Uterus (tissue), 3 donors: ENCODE measurements at regions not wholly inside any gene's neighbourhood (a gene's known extent, or its start where the extent isn't known, plus 50 kb on each side); places are given as distances from the start of the nearest gene placed in this dataset.

Experiments used
- DNase-seq, 2 donors: peaks; one replicate each; pipeline ENCODE4 v3.0.0-alpha.2; 2019 to 2020
- H3K27ac ChIP-seq, 2 donors: fragments of 200-600 bp; sonication (generic); 1 replicate in 1 of 2; 2 replicates in 1 of 2; pipeline ENCODE4 v1.5.1; 2016 to 2018
- H3K27me3 ChIP-seq, 2 donors: fragments of 200-600 bp; sonication (generic); one replicate each; pipeline ENCODE4 v1.5.1; 2018 to 2019; ENCODE audit warnings: control low read depth in 1 of 2
- H3K36me3 ChIP-seq, 2 donors: fragments of 200-600 bp; sonication (generic); one replicate each; pipeline ENCODE4 v1.5.1; 2019; ENCODE audit warnings: control low read depth in 1 of 2
- H3K4me1 ChIP-seq, 2 donors: fragments of 200-600 bp; sonication (generic); one replicate each; pipeline ENCODE4 v1.5.1; 2018 to 2019; ENCODE audit warnings: control low read depth in 1 of 2
- H3K4me3 ChIP-seq, 2 donors: fragments of 200-600 bp; sonication (generic); 1 replicate in 1 of 2; 2 replicates in 1 of 2; pipeline ENCODE4 v1.5.1; 2018 to 2019; ENCODE audit warnings: mild to moderate bottlenecking in 1 of 2
- H3K9me3 ChIP-seq, 2 donors: fragments of 200-600 bp; sonication (generic); one replicate each; pipeline ENCODE4 v1.5.1; 2019; ENCODE audit warnings: control low read depth in 1 of 2
- CTCF ChIP-seq, 4 experiments: fragments of 200-600 bp in 2 of 4; fragments of 450-650 bp in 2 of 4; sonication (generic) in 2 of 4; IDR thresholded peaks; one replicate each; pipeline ENCODE4 v1.5.1; 2016 to 2019; ENCODE audit warnings: antibody characterized with exemption in 4 of 4, mild to moderate bottlenecking in 2 of 4, moderate library complexity in 1 of 4
- POLR2A ChIP-seq, 2 donors: fragments of 450-650 bp; IDR thresholded peaks; one replicate each; pipeline ENCODE4 v1.6.1; 2016; ENCODE audit warnings: antibody characterized with exemption in 2 of 2, mild to moderate bottlenecking in 1 of 2, moderate library complexity in 1 of 2
- intact Hi-C: fragments of 100-400 bp; cut with DNase I; formaldehyde crosslinking; loops from one replicate; pipeline ENCODE4 v1.15.1; 2023; ENCODE audit warnings: low total_unique reads
- donor health status: DM: yes; HTN: yes; CAD: no.

DNA sequence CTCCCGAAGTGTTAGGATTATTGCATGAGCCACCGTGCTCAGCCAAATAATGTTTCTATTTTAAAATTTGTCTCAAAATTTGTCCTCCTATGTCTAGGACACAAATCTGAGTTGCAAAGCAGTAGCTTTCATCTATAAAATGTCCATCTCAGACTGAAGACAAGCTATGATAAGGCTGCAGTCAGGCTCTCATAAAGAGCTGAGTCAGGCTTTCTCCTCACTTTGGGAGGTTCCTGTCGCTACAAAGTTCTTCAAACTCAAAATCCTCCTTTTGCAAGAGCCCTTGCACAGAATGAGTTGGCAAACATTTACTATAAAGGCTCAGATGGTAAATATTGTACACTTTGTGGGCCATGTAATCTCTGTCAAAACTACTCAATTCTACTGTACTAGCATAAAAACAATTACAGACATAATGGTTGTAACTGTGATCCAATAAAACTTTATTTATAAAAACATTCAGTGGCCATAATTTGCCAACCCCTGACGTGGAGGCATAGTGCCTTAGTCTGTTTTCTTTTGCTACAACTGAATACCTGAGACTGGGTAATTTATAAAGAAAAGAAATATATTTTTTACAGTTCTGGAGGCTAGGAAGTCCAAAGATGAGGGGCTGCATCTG lies 154.9 kb upstream of the SATB2 start:
- no peak overlapping the region for H3K27ac ChIP-seq
- H3K4me3 ChIP-seq: no peak overlapping the region
- no peaks in the 10 kb centered on the region for H3K36me3 ChIP-seq
- intact Hi-C loops: no loop called here
- no peak for DNase-seq
- H3K27me3 ChIP-seq: no peaks in the 10 kb centered on the region
- H3K4me1 ChIP-seq: no peaks in the 10 kb centered on the region
- H3K9me3 ChIP-seq: no peaks in the 10 kb centered on the region
- TF ChIP-seq CTCF (IDR thresholded peaks at IDR 0.05): no peak
- TF ChIP-seq POLR2A (IDR thresholded peaks at IDR 0.05): no peak

- DNase-seq: no peak
- no peaks in the 10 kb centered on the region for H3K27me3 ChIP-seq
- TF ChIP-seq CTCF (IDR thresholded peaks at IDR 0.05): no peak
- TF ChIP-seq POLR2A (IDR thresholded peaks at IDR 0.05): no peak
- intact Hi-C loops: no loop called here
- H3K4me1 ChIP-seq: no peaks in the 10 kb centered on the region
- no peak overlapping the region for H3K4me3 ChIP-seq
- H3K9me3 ChIP-seq: no peaks in the 10 kb centered on the region
- no peaks in the 10 kb centered on the region for H3K36me3 ChIP-seq
- no peak overlapping the region for H3K27ac ChIP-seq
These were observed 150.2 kb upstream of the SATB2 start for GRCh38 chr2:199607914-199608313.

GRCh38 chr2:199606193-199606780 lies 148.5 kb upstream of the SATB2 start:
- DNase-seq: no peak
- Histone ChIP-seq H3K27me3 (no peaks in the 10 kb centered on the region), H3K27ac (no peak overlapping the region), H3K4me1 (no peaks in the 10 kb centered on the region), H3K9me3 (no peaks in the 10 kb centered on the region), H3K4me3 (no peak overlapping the region), H3K36me3 (no peaks in the 10 kb centered on the region)
- intact Hi-C loops: no loop called here
- no peak for TF ChIP-seq CTCF (IDR thresholded peaks at IDR 0.05)
- no peak for TF ChIP-seq POLR2A (IDR thresholded peaks at IDR 0.05)

DNA sequence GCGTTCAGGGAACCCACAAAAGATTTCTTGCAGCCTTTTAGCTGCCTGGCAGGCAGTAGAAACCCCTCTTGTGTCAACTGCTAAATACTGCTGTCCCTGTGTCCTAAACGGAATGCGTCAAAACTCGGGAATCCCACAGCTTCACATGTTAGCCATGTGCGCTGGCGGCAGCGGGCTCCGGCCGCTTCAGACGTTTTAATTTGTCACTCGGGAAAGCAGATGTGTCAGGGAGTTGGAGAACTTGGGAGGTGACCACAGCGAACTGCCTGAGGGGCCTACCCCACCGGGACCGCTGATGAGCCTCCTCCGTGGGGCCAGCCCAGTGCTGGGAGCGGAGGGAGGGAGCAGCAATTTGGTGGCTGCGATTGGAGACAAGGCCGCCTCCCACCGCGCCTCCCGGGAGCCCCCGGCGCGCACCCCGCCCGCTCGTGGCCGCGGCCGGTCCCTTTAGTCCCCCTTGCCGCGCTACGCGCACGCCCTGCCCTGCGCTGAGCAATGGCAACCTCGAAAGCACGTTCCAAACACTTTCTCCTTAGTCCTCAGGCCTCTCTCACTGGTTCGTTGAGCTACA lies 146.1 kb upstream of the SATB2 start:
- H3K4me1 ChIP-seq: no peaks in the 10 kb centered on the region
- H3K27ac ChIP-seq: no peak overlapping the region
- H3K27me3 ChIP-seq: no peaks in the 10 kb centered on the region
- H3K36me3 ChIP-seq: no peaks in the 10 kb centered on the region
- intact Hi-C loops: no loop called here
- no peaks in the 10 kb centered on the region for H3K9me3 ChIP-seq
- no peak overlapping the region for H3K4me3 ChIP-seq
- DNase-seq: no peak
- TF ChIP-seq CTCF (IDR thresholded peaks at IDR 0.05) (no peak), POLR2A (IDR thresholded peaks at IDR 0.05) (no peak)

DNA sequence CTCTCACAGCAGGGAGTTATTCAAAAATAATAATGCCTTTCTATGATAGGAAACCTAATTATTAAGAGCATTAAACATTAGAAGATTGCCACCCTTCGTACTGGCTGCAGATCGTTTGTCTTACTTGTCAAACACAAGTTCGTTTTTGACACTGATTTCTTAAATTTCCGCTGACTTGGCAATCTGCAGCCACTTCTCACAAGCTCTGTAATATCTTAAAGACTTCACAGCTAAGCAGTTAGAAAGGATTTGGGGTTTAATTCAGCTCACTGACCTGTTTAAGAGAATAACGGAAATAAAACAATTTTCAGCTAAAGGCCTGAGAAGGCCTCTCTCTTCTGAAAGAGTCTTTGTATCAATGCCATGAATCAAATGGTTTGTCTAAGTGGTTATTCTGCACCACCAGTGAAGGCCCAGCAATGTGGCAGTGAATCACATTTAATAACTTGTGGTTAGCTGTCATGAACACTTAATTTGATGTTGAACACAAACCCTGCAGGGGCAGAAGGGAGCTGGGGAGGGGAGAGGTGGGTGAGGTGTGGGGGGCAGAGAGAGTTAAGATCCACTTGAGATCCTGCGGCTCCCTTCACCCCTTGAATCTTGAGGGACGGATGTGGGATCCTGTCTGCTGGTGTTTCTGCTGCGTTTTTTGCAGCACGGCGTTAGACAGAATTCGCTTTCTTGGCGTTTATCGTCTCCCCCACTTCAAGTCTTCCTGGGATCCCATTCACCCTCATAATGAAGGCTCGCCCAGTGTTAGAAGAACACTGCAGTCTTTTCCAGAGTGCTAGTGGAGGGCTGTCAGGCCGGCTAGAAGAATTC lies 145.4 kb upstream of the SATB2 start:
- no peak overlapping the region for H3K4me3 ChIP-seq
- H3K9me3 ChIP-seq: no peaks in the 10 kb centered on the region
- no peaks in the 10 kb centered on the region for H3K27me3 ChIP-seq
- no peak for DNase-seq
- TF ChIP-seq CTCF (IDR thresholded peaks at IDR 0.05) (no peak), POLR2A (IDR thresholded peaks at IDR 0.05) (no peak)
- no peak overlapping the region for H3K27ac ChIP-seq
- intact Hi-C loops: no loop called here
- no peaks in the 10 kb centered on the region for H3K4me1 ChIP-seq
- H3K36me3 ChIP-seq: no peaks in the 10 kb centered on the region
